ENCODE measurements at regions not wholly inside any gene's neighbourhood (a gene's known extent, or its start where the extent isn't known, plus 50 kb on each side); places are given as distances from the start of the nearest gene placed in this dataset.

DNA sequence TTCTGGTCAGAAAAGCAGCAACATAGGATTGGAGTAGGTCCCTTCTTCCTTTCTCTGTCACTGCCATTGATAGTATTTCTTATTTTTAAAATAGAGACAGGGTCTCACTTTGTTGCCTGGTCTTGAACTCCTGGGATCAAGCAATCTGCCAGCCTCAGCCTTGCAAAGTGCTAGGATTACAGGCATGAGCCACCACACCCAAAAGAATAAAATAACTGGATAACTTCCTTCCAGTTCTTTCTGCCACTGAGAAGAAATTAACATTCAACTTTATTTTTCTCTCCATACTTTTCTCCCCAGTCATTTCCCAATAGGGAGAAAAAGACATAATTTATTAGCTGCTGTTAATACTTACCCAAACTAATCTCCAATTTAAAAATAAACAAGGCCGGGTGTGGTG lies 91.9 kb upstream of the MED13 start:
- Histone ChIP-seq H3K9me3 (ENCODE audit: control insufficient read depth in 4 of 4, low read length in 3 of 4) (no peaks in the 10 kb centered on the region), H3K27me3 (ENCODE audit: control insufficient read depth in 4 of 4, insufficient read depth in 4 of 4, low read length in 3 of 4) (no peaks in the 10 kb centered on the region), H3K36me3 (ENCODE audit: control insufficient read depth in 4 of 4, insufficient read depth in 3 of 4, low read depth in 1 of 4, low read length in 3 of 4) (no peaks in the 10 kb centered on the region), H3K27ac (ENCODE audit: low read depth in 1 of 2, low read length in 2 of 2) (no peak overlapping the region), H3K9ac (ENCODE audit: low read depth in 1 of 2, low read length in 2 of 2) (no peak overlapping the region), H3K4me3 (ENCODE audit: low read depth in 1 of 3, low read length in 3 of 3) (no peak overlapping the region), H3K4me1 (ENCODE audit: control insufficient read depth in 4 of 4, insufficient read depth in 4 of 4, low read length in 3 of 4) (no peaks in the 10 kb centered on the region)
- TF ChIP-seq, protein P1, sequence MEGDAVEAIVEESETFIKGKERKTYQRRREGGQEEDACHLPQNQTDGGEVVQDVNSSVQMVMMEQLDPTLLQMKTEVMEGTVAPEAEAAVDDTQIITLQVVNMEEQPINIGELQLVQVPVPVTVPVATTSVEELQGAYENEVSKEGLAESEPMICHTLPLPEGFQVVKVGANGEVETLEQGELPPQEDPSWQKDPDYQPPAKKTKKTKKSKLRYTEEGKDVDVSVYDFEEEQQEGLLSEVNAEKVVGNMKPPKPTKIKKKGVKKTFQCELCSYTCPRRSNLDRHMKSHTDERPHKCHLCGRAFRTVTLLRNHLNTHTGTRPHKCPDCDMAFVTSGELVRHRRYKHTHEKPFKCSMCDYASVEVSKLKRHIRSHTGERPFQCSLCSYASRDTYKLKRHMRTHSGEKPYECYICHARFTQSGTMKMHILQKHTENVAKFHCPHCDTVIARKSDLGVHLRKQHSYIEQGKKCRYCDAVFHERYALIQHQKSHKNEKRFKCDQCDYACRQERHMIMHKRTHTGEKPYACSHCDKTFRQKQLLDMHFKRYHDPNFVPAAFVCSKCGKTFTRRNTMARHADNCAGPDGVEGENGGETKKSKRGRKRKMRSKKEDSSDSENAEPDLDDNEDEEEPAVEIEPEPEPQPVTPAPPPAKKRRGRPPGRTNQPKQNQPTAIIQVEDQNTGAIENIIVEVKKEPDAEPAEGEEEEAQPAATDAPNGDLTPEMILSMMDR (IDR thresholded peaks at IDR 0.05; ENCODE audit: low read depth, low read length, missing input control) = no peak
- TF ChIP-seq NR2F2 (IDR thresholded peaks at IDR 0.05) (no peak), HNF4A (conservative IDR thresholded peaks at IDR 0.05) (no peak), SP1 (IDR thresholded peaks at IDR 0.05) (no peak), FOXA1 (IDR thresholded peaks at IDR 0.05) (no peak), RXRA (IDR thresholded peaks at IDR 0.05) (no peak), EGR1 (IDR thresholded peaks at IDR 0.05; ENCODE audit: low read depth in 2 of 2) (no peak), HNF4G (IDR thresholded peaks at IDR 0.05) (no peak), JUND (IDR thresholded peaks at IDR 0.05) (no peak), GABPA (IDR thresholded peaks at IDR 0.05 in 1 of 2, conservative IDR thresholded peaks at IDR 0.05 in 1 of 2) (no peak), FOXA2 (IDR thresholded peaks at IDR 0.05) (no peak), RAD21 (IDR thresholded peaks at IDR 0.05) (no peak)
- TF ChIP-seq, protein P2, sequence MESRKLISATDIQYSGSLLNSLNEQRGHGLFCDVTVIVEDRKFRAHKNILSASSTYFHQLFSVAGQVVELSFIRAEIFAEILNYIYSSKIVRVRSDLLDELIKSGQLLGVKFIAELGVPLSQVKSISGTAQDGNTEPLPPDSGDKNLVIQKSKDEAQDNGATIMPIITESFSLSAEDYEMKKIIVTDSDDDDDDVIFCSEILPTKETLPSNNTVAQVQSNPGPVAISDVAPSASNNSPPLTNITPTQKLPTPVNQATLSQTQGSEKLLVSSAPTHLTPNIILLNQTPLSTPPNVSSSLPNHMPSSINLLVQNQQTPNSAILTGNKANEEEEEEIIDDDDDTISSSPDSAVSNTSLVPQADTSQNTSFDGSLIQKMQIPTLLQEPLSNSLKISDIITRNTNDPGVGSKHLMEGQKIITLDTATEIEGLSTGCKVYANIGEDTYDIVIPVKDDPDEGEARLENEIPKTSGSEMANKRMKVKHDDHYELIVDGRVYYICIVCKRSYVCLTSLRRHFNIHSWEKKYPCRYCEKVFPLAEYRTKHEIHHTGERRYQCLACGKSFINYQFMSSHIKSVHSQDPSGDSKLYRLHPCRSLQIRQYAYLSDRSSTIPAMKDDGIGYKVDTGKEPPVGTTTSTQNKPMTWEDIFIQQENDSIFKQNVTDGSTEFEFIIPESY (IDR thresholded peaks at IDR 0.05) = no peak
- TF ChIP-seq, protein P3, sequence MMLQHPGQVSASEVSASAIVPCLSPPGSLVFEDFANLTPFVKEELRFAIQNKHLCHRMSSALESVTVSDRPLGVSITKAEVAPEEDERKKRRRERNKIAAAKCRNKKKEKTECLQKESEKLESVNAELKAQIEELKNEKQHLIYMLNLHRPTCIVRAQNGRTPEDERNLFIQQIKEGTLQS (IDR thresholded peaks at IDR 0.05) = no peak
- 84% methylated on average over 1 of the region's 1 CpG for WGBS
- no peak for DNase-seq (ENCODE audit: low spot score)

DNA sequence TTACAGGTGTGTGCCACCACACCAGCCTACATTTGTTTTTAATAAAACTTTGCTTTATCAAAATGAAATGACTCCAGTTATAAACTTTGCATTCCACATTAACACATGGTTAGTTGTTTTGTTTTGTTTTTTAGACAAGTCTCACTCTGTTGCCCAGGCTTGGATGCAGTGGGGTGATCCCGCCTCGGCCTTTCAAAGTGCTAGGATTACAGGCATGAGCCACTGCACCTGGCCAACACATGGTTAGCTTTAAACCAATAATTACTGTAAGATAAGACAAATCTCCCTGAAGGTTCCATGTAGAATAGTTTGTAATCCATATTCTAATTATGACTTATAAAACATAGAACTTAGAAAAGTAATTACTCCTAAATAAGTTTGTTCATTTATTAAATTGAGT lies 89.8 kb upstream of the MED13 start:
- H3K27ac ChIP-seq (ENCODE audit: low read depth in 1 of 2, low read length in 2 of 2) = no peak overlapping the region
- 95% methylated on average over 2 of the region's 2 CpGs for WGBS
- no peak overlapping the region for H3K9ac ChIP-seq (ENCODE audit: low read depth in 1 of 2, low read length in 2 of 2)

More for the DNA sequence above, 89.8 kb upstream of the MED13 start:
- TF ChIP-seq, protein P2 (IDR thresholded peaks at IDR 0.05) = no peak
- TF ChIP-seq RAD21 (IDR thresholded peaks at IDR 0.05) = no peak
- TF ChIP-seq RXRA (IDR thresholded peaks at IDR 0.05) = no peak
- TF ChIP-seq, protein P4, sequence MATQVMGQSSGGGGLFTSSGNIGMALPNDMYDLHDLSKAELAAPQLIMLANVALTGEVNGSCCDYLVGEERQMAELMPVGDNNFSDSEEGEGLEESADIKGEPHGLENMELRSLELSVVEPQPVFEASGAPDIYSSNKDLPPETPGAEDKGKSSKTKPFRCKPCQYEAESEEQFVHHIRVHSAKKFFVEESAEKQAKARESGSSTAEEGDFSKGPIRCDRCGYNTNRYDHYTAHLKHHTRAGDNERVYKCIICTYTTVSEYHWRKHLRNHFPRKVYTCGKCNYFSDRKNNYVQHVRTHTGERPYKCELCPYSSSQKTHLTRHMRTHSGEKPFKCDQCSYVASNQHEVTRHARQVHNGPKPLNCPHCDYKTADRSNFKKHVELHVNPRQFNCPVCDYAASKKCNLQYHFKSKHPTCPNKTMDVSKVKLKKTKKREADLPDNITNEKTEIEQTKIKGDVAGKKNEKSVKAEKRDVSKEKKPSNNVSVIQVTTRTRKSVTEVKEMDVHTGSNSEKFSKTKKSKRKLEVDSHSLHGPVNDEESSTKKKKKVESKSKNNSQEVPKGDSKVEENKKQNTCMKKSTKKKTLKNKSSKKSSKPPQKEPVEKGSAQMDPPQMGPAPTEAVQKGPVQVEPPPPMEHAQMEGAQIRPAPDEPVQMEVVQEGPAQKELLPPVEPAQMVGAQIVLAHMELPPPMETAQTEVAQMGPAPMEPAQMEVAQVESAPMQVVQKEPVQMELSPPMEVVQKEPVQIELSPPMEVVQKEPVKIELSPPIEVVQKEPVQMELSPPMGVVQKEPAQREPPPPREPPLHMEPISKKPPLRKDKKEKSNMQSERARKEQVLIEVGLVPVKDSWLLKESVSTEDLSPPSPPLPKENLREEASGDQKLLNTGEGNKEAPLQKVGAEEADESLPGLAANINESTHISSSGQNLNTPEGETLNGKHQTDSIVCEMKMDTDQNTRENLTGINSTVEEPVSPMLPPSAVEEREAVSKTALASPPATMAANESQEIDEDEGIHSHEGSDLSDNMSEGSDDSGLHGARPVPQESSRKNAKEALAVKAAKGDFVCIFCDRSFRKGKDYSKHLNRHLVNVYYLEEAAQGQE (IDR thresholded peaks at IDR 0.05) = no peak
- TF ChIP-seq, protein P3 (IDR thresholded peaks at IDR 0.05) = no peak
- no peak for TF ChIP-seq TAF1 (conservative IDR thresholded peaks at IDR 0.05)
- no peak for TF ChIP-seq JUND (IDR thresholded peaks at IDR 0.05)
- no peak for TF ChIP-seq YY1 (IDR thresholded peaks at IDR 0.05)
- TF ChIP-seq HNF4A (conservative IDR thresholded peaks at IDR 0.05) = no peak
- TF ChIP-seq FOXA1 (IDR thresholded peaks at IDR 0.05) = no peak
- TF ChIP-seq HNF4G (IDR thresholded peaks at IDR 0.05) = no peak
- no peak for TF ChIP-seq FOXA2 (IDR thresholded peaks at IDR 0.05)
- TF ChIP-seq GABPA (IDR thresholded peaks at IDR 0.05 in 1 of 2, conservative IDR thresholded peaks at IDR 0.05 in 1 of 2) = no peak
- TF ChIP-seq, protein P5, sequence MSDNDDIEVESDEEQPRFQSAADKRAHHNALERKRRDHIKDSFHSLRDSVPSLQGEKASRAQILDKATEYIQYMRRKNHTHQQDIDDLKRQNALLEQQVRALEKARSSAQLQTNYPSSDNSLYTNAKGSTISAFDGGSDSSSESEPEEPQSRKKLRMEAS (IDR thresholded peaks at IDR 0.05) = no peak
- TF ChIP-seq NR2F2 (IDR thresholded peaks at IDR 0.05) = no peak
- no peak for TF ChIP-seq EGR1 (IDR thresholded peaks at IDR 0.05; ENCODE audit: low read depth in 2 of 2)
- TF ChIP-seq, protein P1 (IDR thresholded peaks at IDR 0.05; ENCODE audit: low read depth, low read length, missing input control) = no peak
- no peak for TF ChIP-seq SP1 (IDR thresholded peaks at IDR 0.05)
- H3K36me3 ChIP-seq (ENCODE audit: control insufficient read depth in 4 of 4, insufficient read depth in 3 of 4, low read depth in 1 of 4, low read length in 3 of 4) = no peaks in the 10 kb centered on the region
- no peak overlapping the region for H3K4me3 ChIP-seq (ENCODE audit: low read depth in 1 of 3, low read length in 3 of 3)
- no peaks in the 10 kb centered on the region for H3K4me1 ChIP-seq (ENCODE audit: control insufficient read depth in 4 of 4, insufficient read depth in 4 of 4, low read length in 3 of 4)
- no peak for DNase-seq (ENCODE audit: low spot score)
- no peaks in the 10 kb centered on the region for H3K9me3 ChIP-seq (ENCODE audit: control insufficient read depth in 4 of 4, low read length in 3 of 4)
- peaks cover 0 to 2% (median 0%) of the 10 kb centered on the region in 4 donors for H3K27me3 ChIP-seq (ENCODE audit: control insufficient read depth in 4 of 4, insufficient read depth in 4 of 4, low read length in 3 of 4)
